Body of pancreas (tissue), 4 donors: ENCODE measurements at regions not wholly inside any gene's neighbourhood (a gene's known extent, or its start where the extent isn't known, plus 50 kb on each side); places are given as distances from the start of the nearest gene placed in this dataset.
A peak's percentile ranks its signal among the peaks of the same experiment; 100 is the strongest.

ENCODE experiments used
- ATAC-seq: fragments of 150-250 bp; one replicate; pipeline ENCODE4 v1.9.1; 2016
- DNase-seq, 4 donors: peaks; one replicate each; pipeline ENCODE4 v3.0.0-alpha.2; 2019
- H3K27ac ChIP-seq, 4 donors: fragments of 200-600 bp; sonication (generic); 1 replicate in 3 of 4; 2 replicates in 1 of 4; pipeline versions ENCODE4 v1.5.1 to v1.6.1; 2016 to 2019; ENCODE audit warnings: mild to moderate bottlenecking in 1 of 4, mixed read lengths in 1 of 4, moderate library complexity in 1 of 4
- H3K27me3 ChIP-seq, 2 donors: fragments of 200-600 bp; sonication (generic); one replicate each; pipeline ENCODE4 v1.6.0; 2016; ENCODE audit warnings: mild to moderate bottlenecking in 1 of 2
- H3K36me3 ChIP-seq, 2 donors: fragments of 200-600 bp; sonication (generic); replicated peaks in 1 of 2; 2 replicates each; pipeline ENCODE4 v1.5.1; 2016; ENCODE audit warnings: low read depth in 2 of 2; ENCODE audit not compliant: insufficient read depth in 1 of 2
- H3K4me1 ChIP-seq: fragments of 200-600 bp; sonication (generic); one replicate; pipeline ENCODE4 v1.6.0; 2016
- H3K4me3 ChIP-seq, 2 donors: fragments of 200-600 bp; sonication (generic); 1 replicate in 1 of 2; 2 replicates in 1 of 2; pipeline ENCODE4 v1.5.1; 2016 to 2019
- H3K9me3 ChIP-seq, 3 donors: fragments of 200-600 bp; sonication (generic); 1 replicate in 2 of 3; 2 replicates in 1 of 3; pipeline ENCODE4 v1.5.1; 2016
- CTCF ChIP-seq, 7 experiments: fragments of 450-650 bp in 4 of 7; fragments of 200-600 bp in 3 of 7; sonication (generic) in 3 of 7; IDR thresholded peaks; one replicate each; pipeline ENCODE4 v1.5.1; 2016 to 2019; ENCODE audit warnings: antibody characterized with exemption in 7 of 7
- POLR2A ChIP-seq, 3 donors: fragments of 450-650 bp; IDR thresholded peaks; one replicate each; pipeline ENCODE4 v1.6.1; 2016; ENCODE audit warnings: antibody characterized with exemption in 3 of 3, mild to moderate bottlenecking in 2 of 3
- WGBS, 2 donors: methylation state at CpG; one replicate each; pipeline ENCODE4 v1.1.5; 2017; 5-methylcytosine and 5-hydroxymethylcytosine counted together
- intact Hi-C: fragments of 100-400 bp; cut with DNase I; formaldehyde crosslinking; loops from one replicate; pipeline ENCODE4 v1.15.1; 2023

GRCh38 chr14:26856876-26857518, 259.2 kb upstream of the NOVA1 start:
- intact Hi-C loops = no loop called here
- DNase-seq (peak in 3 of 4 donors; percentile 23 to 50 (median 28)), ATAC-seq (peak; percentile 86)
- Histone ChIP-seq H3K9me3 (no peaks in the 10 kb centered on the region), H3K4me1 (peaks cover 14% of the 10 kb centered on the region), H3K4me3 (no peak overlapping the region), H3K27ac (peak overlapping the region in 3 of 4 donors; percentile 44 to 72 (median 49)), H3K36me3 (no peaks in the 10 kb centered on the region), H3K27me3 (no peaks in the 10 kb centered on the region)
- WGBS, 2 donors = 40 to 60% methylated on average over 4 of the region's 4 CpGs
- TF ChIP-seq POLR2A (IDR thresholded peaks at IDR 0.05) (no peak), CTCF (IDR thresholded peaks at IDR 0.05) (no peak)

DNA sequence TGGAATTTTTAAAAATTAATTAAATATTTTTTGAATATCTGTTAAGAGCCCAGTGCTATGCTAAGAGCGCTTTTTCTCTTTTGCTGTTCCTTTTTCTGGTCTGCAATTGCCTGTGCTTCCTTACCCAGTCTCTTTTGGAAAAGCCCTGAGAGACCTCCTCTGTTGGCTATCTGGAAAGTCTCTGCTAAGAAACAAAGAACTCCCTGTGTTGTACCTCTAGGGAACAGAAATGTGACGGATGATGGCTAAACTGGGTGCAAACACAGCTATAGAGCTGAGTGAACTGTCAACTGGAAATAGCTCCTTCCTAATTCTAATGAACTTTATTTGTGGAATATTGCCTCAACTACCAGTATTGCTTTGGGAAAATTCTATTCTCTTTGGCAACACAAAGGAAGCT, 261.6 kb upstream of the NOVA1 start:
- peaks cover 14% of the 10 kb centered on the region for H3K4me1 ChIP-seq
- no peaks in the 10 kb centered on the region for H3K36me3 ChIP-seq
- TF ChIP-seq POLR2A (IDR thresholded peaks at IDR 0.05) = no peak
- TF ChIP-seq CTCF (IDR thresholded peaks at IDR 0.05) = no peak
- no peak overlapping the region for H3K4me3 ChIP-seq
- 78 to 80% methylated on average over 2 of the region's 2 CpGs for WGBS, 2 donors
- no peaks in the 10 kb centered on the region for H3K27me3 ChIP-seq
- no peak for ATAC-seq
- no peak for DNase-seq
- intact Hi-C loops = no loop called here
- no peaks in the 10 kb centered on the region for H3K9me3 ChIP-seq
- H3K27ac ChIP-seq = no peak overlapping the region

GRCh38 chr14:26860111-26860510, 262.3 kb upstream of the NOVA1 start:
- 87 to 89% methylated on average over 3 of the region's 3 CpGs for WGBS, 2 donors

DNA sequence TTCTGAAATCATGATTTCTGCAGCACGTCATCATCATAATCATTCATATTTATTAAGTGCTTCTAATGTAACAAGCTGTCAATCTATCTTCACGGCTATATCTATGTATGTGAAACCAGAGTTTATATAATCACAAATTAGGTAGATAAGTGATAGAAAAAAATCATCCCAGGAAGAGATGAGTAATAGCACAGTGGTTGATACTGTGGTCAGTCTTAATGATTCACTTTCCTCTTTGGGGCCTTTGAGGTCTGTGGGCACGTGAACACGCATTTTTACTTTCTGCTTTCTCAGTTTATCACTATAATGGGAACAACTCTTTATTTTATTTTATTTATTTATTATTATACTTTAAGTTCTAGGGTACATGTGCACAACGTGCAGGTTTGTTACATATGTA, 265.9 kb upstream of the NOVA1 start:
- Histone ChIP-seq H3K4me1 (no peaks in the 10 kb centered on the region), H3K27me3 (no peaks in the 10 kb centered on the region), H3K27ac (no peak overlapping the region), H3K9me3 (no peaks in the 10 kb centered on the region), H3K4me3 (no peak overlapping the region), H3K36me3 (no peaks in the 10 kb centered on the region)
- no peak for ATAC-seq
- WGBS, 2 donors = 76 to 80% methylated on average over 5 of the region's 5 CpGs
- TF ChIP-seq CTCF (IDR thresholded peaks at IDR 0.05) = no peak
- TF ChIP-seq POLR2A (IDR thresholded peaks at IDR 0.05) = no peak
- intact Hi-C loops = no loop called here
- DNase-seq = no peak

More at GRCh38 chr14:26860111-26860510, 262.3 kb upstream of the NOVA1 start:
- DNase-seq (no peak), ATAC-seq (no peak)
- no peaks in the 10 kb centered on the region for H3K27me3 ChIP-seq
- no peak for TF ChIP-seq CTCF (IDR thresholded peaks at IDR 0.05)
- TF ChIP-seq POLR2A (IDR thresholded peaks at IDR 0.05) = no peak
- no peaks in the 10 kb centered on the region for H3K36me3 ChIP-seq
- peaks cover 14% of the 10 kb centered on the region for H3K4me1 ChIP-seq
- intact Hi-C loops = no loop called here
- no peak overlapping the region for H3K27ac ChIP-seq
- no peak overlapping the region for H3K4me3 ChIP-seq
- no peaks in the 10 kb centered on the region for H3K9me3 ChIP-seq

DNA sequence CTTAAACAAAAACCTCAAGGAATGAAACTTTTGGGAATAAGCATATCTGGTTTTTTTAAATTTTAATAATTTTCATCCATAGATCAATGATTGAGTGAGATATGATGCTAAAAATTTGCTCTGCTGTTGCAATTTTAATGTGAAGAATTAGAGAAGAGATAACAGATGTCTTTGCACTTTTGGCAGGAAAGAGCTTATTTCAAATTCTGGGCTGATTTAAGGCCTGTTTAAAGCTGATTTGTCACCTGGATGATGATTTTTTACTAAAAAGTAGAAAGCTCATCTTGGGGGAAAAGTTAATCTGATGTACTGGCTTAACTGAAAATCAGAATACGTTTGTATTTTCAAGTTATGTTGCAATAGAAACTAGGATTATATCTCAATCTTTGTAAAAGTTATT, 268.9 kb upstream of the NOVA1 start:
- Histone ChIP-seq H3K27me3 (no peaks in the 10 kb centered on the region), H3K4me1 (no peaks in the 10 kb centered on the region), H3K9me3 (no peaks in the 10 kb centered on the region), H3K36me3 (no peaks in the 10 kb centered on the region), H3K27ac (peak overlapping the region in 3 of 4 donors; percentile 35 to 67 (median 41)), H3K4me3 (no peak overlapping the region)
- 15 to 23% methylated on average over 1 of the region's 1 CpG for WGBS, 2 donors
- ATAC-seq = no peak
- intact Hi-C loops = no loop called here
- TF ChIP-seq POLR2A (IDR thresholded peaks at IDR 0.05) = no peak
- no peak for TF ChIP-seq CTCF (IDR thresholded peaks at IDR 0.05)
- no peak for DNase-seq
